Caki2 (cell line): ENCODE measurements at regions not wholly inside any gene's neighbourhood (a gene's known extent, or its start where the extent isn't known, plus 50 kb on each side); places are given as distances from the start of the nearest gene placed in this dataset.
"Not testable (repeated sequence)": the region's sequence is repeated elsewhere in the genome, so short reads cannot be mapped to it uniquely, and the experiment has no call there.

Experiments used
- DNase-seq: peaks from one replicate; pipeline ENCODE4 v3.0.0-alpha.2; 2015; ENCODE audit warnings: low read depth
- in situ Hi-C: cut with HindIII; loops from 2 replicates; pipeline ENCODE4 v1.10.0; 2016; ENCODE audit warnings: low sequenced_read_pairs, low pct_unique_long_range_greater_than_20kb, mixed read lengths

GRCh38 chr5:130966990-130967525, 198.0 kb downstream of the HINT1 start:
- no peak for DNase-seq

GRCh38 chr5:130965920-130966319, 199.1 kb downstream of the HINT1 start:
- DNase-seq: no peak
- in situ Hi-C loops: no loop called here

More at GRCh38 chr5:130966990-130967525, 198.0 kb downstream of the HINT1 start:
- in situ Hi-C loops: no loop called here

- in situ Hi-C loops: no loop called here
- DNase-seq: no peak
Measured at GRCh38 chr5:130965360-130965759, 199.7 kb downstream of the HINT1 start.

GRCh38 chr5:130964231-130965202, 200.5 kb downstream of the HINT1 start:
- no peak for DNase-seq
- in situ Hi-C loops: no loop called here

GRCh38 chr5:130963798-130964197, 201.3 kb downstream of the HINT1 start:
- DNase-seq: no peak
- in situ Hi-C loops: no loop called here

GRCh38 chr5:130957151-130957550, 207.9 kb downstream of the HINT1 start:
- no peak for DNase-seq
- in situ Hi-C loops: no loop called here

GRCh38 chr5:130955041-130955440, 210.0 kb downstream of the HINT1 start:
- in situ Hi-C loops: no loop called here
- no peak for DNase-seq

GRCh38 chr5:130954336-130954735, 210.7 kb downstream of the HINT1 start:
- DNase-seq: no peak
- in situ Hi-C loops: no loop called here

GRCh38 chr5:130939059-130939458, 226.0 kb downstream of the HINT1 start:
- in situ Hi-C loops: no loop called here
- no peak for DNase-seq

- in situ Hi-C loops: no loop called here
- DNase-seq: no peak
Measured at GRCh38 chr5:130937046-130937445, 228.0 kb downstream of the HINT1 start.

GRCh38 chr5:130923543-130924124, 241.4 kb downstream of the HINT1 start:
- in situ Hi-C loops: no loop called here
- DNase-seq: no peak

- DNase-seq: no peak
- in situ Hi-C loops: no loop called here
Measured at GRCh38 chr5:130912088-130912487, 253.0 kb downstream of the HINT1 start.

GRCh38 chr5:130908186-130908585, 256.9 kb downstream of the HINT1 start:
- in situ Hi-C loops: no loop called here
- DNase-seq: no peak

GRCh38 chr5:130897537-130898195, 267.4 kb downstream of the HINT1 start:
- DNase-seq, in situ Hi-C loops: not testable (repeated sequence)

- in situ Hi-C loops, DNase-seq: not testable (repeated sequence)
Measured at GRCh38 chr5:130897181-130897536, 267.9 kb downstream of the HINT1 start.

- no peak for DNase-seq
- in situ Hi-C loops: no loop called here
Measured at GRCh38 chr5:130896636-130897035, 268.4 kb downstream of the HINT1 start.

GRCh38 chr5:130893006-130893405, 272.1 kb downstream of the HINT1 start:
- no peak for DNase-seq
- in situ Hi-C loops: no loop called here

- no peak for DNase-seq
- in situ Hi-C loops: no loop called here
Measured at GRCh38 chr5:130890610-130891009, 274.4 kb downstream of the HINT1 start.

- in situ Hi-C loops: no loop called here
- DNase-seq: no peak
Measured at GRCh38 chr5:130885691-130886090, 279.4 kb downstream of the HINT1 start.
